ENCODE measurements at regions not wholly inside any gene's neighbourhood (a gene's known extent, or its start where the extent isn't known, plus 50 kb on each side); places are given as distances from the start of the nearest gene placed in this dataset.

DNA sequence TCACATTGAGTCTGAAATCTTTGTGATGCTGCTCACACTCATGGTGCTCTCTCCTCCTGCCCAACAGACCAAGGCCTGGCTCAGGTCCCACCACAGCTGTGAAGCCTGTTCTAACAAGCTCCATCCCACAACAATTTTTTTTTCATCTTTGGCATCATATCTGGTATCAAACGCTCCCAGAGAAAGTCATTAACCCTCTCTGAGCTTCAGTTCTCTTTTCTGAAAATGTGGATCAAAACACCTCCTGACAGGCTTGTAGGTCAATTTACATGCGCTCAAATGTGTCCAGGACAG is 224.4 kb downstream of the LACC1 start:
- TF ChIP-seq POLR2AphosphoS5 (IDR thresholded peaks at IDR 0.05; ENCODE audit: low read depth): no peak
- TF ChIP-seq EZH2 (IDR thresholded peaks at IDR 0.05; ENCODE audit: low read depth, unreplicated experiment): no peak
- TF ChIP-seq CTCF (conservative IDR thresholded peaks at IDR 0.05; ENCODE audit: low read depth in 2 of 2): no peak
- no peak for TF ChIP-seq REST (IDR thresholded peaks at IDR 0.05; ENCODE audit: unreplicated experiment)
- TF ChIP-seq ZNF114 (CRISPR knock-in tag; IDR thresholded peaks at IDR 0.05): no peak
- no peak for TF ChIP-seq EZH2phosphoT487 (IDR thresholded peaks at IDR 0.05; ENCODE audit: unreplicated experiment)
- no peak for TF ChIP-seq ZNF331 (CRISPR knock-in tag; IDR thresholded peaks at IDR 0.05; ENCODE audit: low read depth)
- no peak for TF ChIP-seq STAT1 (IDR thresholded peaks at IDR 0.05; ENCODE audit: unreplicated experiment)
- no peak for TF ChIP-seq CREB1 (CRISPR knock-in tag; IDR thresholded peaks at IDR 0.05; ENCODE audit: low read depth)
- no peak for TF ChIP-seq ZNF462 (CRISPR knock-in tag; IDR thresholded peaks at IDR 0.05)
- no peak for TF ChIP-seq NANOG (IDR thresholded peaks at IDR 0.05; ENCODE audit: borderline replicate concordance)
